ENCODE measurements at regions not wholly inside any gene's neighbourhood (a gene's known extent, or its start where the extent isn't known, plus 50 kb on each side); places are given as distances from the start of the nearest gene placed in this dataset.

DNA sequence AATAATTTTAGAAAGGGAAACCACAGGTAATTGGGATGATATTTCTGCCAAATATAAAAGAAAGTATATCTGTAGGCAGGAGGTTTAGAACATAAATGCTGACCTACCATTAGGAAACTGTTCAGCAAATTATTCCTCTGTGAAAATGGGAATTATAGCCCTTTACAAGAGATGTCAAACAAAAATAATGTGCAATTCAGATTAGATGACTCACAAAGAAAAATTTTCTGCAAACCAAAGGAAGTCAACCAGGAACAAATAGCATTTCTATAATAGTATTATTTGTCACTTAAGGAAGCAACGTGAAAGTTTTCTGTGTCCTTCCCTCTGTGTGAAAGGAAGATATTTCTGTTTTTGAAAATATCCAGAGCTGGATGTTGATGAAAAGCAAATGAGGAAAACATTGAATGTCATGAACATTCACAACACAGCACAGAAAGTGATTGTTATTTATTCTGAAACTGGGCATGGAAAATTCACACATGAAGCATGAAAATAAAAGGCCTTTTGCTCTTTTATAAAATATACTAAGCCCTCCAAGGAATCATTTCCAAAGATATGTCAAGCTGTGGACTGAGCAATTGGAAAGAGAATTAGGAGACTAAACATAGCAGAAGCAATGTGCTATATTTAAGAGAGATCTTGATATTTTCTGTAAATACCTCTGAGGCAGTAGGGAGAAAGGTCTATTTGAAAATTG lies 57.9 kb upstream of the SPHKAP start:
- no peaks in the 10 kb centered on the region for H3K36me3 ChIP-seq
- H3K4me3 ChIP-seq (replicated peaks in 1 of 3), result no peak overlapping the region
- intact Hi-C loops (cut with DNase I), result no loop called here
- H3K27ac ChIP-seq, result no peak overlapping the region
- no peaks in the 10 kb centered on the region for H3K27me3 ChIP-seq
- no peaks in the 10 kb centered on the region for H3K9me3 ChIP-seq
- TF ChIP-seq, protein P1, sequence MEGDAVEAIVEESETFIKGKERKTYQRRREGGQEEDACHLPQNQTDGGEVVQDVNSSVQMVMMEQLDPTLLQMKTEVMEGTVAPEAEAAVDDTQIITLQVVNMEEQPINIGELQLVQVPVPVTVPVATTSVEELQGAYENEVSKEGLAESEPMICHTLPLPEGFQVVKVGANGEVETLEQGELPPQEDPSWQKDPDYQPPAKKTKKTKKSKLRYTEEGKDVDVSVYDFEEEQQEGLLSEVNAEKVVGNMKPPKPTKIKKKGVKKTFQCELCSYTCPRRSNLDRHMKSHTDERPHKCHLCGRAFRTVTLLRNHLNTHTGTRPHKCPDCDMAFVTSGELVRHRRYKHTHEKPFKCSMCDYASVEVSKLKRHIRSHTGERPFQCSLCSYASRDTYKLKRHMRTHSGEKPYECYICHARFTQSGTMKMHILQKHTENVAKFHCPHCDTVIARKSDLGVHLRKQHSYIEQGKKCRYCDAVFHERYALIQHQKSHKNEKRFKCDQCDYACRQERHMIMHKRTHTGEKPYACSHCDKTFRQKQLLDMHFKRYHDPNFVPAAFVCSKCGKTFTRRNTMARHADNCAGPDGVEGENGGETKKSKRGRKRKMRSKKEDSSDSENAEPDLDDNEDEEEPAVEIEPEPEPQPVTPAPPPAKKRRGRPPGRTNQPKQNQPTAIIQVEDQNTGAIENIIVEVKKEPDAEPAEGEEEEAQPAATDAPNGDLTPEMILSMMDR (IDR thresholded peaks at IDR 0.05), result no peak
- no peak for TF ChIP-seq POLR2A (IDR thresholded peaks at IDR 0.05)
- WGBS, 2 donors, result 57 to 59% methylated on average over 1 of the region's 1 CpG
- H3K4me1 ChIP-seq, result no peaks in the 10 kb centered on the region
- DNase-seq, result no peak

All from thyroid gland (tissue), 4 donors.